Activated CD8-positive, alpha-beta memory T cell treated with anti-CD3 and anti-CD28 coated beads, Interleukin-2, amount 50 U/mL, for 48 hours (primary cell): ENCODE measurements at regions not wholly inside any gene's neighbourhood (a gene's known extent, or its start where the extent isn't known, plus 50 kb on each side); places are given as distances from the start of the nearest gene placed in this dataset.

Experiments used
- DNase-seq: peaks from one replicate; pipeline ENCODE4 v3.0.0-alpha.2; 2020

GRCh38 chr1:200248541-200248940, 161.3 kb downstream of the ZNF281 start:
- no peak for DNase-seq

GRCh38 chr1:200247518-200247917, 162.3 kb downstream of the ZNF281 start:
- no peak for DNase-seq

GRCh38 chr1:200245473-200245872, 164.4 kb downstream of the ZNF281 start:
- DNase-seq = no peak

GRCh38 chr1:200243042-200243437, 166.8 kb downstream of the ZNF281 start:
- DNase-seq = no peak

GRCh38 chr1:200242110-200243041, 167.5 kb downstream of the ZNF281 start:
- DNase-seq = no peak

GRCh38 chr1:200240656-200241055, 169.2 kb downstream of the ZNF281 start:
- DNase-seq = no peak

GRCh38 chr1:200238311-200238710, 171.5 kb downstream of the ZNF281 start:
- no peak for DNase-seq

GRCh38 chr1:200237066-200237465, 172.8 kb downstream of the ZNF281 start:
- no peak for DNase-seq

GRCh38 chr1:200234938-200235337, 174.9 kb downstream of the ZNF281 start:
- DNase-seq = no peak

- no peak for DNase-seq
These were observed 176.4 kb downstream of the ZNF281 start for GRCh38 chr1:200233393-200233792.

GRCh38 chr1:200231787-200232231, 178.0 kb downstream of the ZNF281 start:
- DNase-seq = no peak

- DNase-seq = no peak
These were observed 179.2 kb downstream of the ZNF281 start for GRCh38 chr1:200230671-200231070.

- no peak for DNase-seq
These were observed 181.3 kb downstream of the ZNF281 start for GRCh38 chr1:200228486-200228885.

- no peak for DNase-seq
These were observed 181.8 kb downstream of the ZNF281 start for GRCh38 chr1:200228081-200228480.
